ENCODE measurements at regions not wholly inside any gene's neighbourhood (a gene's known extent, or its start where the extent isn't known, plus 50 kb on each side); places are given as distances from the start of the nearest gene placed in this dataset.

GRCh38 chr5:152337484-152337883 lies 67.6 kb downstream of the NMUR2 start:
- no peak for DNase-seq (ENCODE audit: low read depth)

GRCh38 chr5:152335461-152335860 lies 69.6 kb downstream of the NMUR2 start:
- no peak for DNase-seq (ENCODE audit: low read depth)

- no peak for DNase-seq (ENCODE audit: low read depth)
These were observed 72.2 kb downstream of the NMUR2 start for GRCh38 chr5:152332716-152333460.

- no peak for DNase-seq (ENCODE audit: low read depth)
These were observed 73.4 kb downstream of the NMUR2 start for GRCh38 chr5:152331718-152332117.

- no peak for DNase-seq (ENCODE audit: low read depth)
These were observed 74.1 kb downstream of the NMUR2 start for GRCh38 chr5:152331006-152331405.

GRCh38 chr5:152329761-152330283 lies 75.3 kb downstream of the NMUR2 start:
- DNase-seq (ENCODE audit: low read depth), result no peak

GRCh38 chr5:152329207-152329606 lies 75.9 kb downstream of the NMUR2 start:
- DNase-seq (ENCODE audit: low read depth), result no peak

- no peak for DNase-seq (ENCODE audit: low read depth)
These were observed 89.1 kb downstream of the NMUR2 start for GRCh38 chr5:152315942-152316341.

GRCh38 chr5:152314196-152314829 lies 90.8 kb downstream of the NMUR2 start:
- no peak for DNase-seq (ENCODE audit: low read depth)

GRCh38 chr5:152309926-152310450 lies 95.1 kb downstream of the NMUR2 start:
- no peak for DNase-seq (ENCODE audit: low read depth)

- DNase-seq (ENCODE audit: low read depth), result no peak
These were observed 98.7 kb downstream of the NMUR2 start for GRCh38 chr5:152306386-152306785.

- DNase-seq (ENCODE audit: low read depth), result no peak
These were observed 99.6 kb downstream of the NMUR2 start for GRCh38 chr5:152305525-152305924.

GRCh38 chr5:152303841-152304240 lies 101.2 kb downstream of the NMUR2 start:
- DNase-seq (ENCODE audit: low read depth), result no peak

- no peak for DNase-seq (ENCODE audit: low read depth)
These were observed 107.2 kb downstream of the NMUR2 start for GRCh38 chr5:152297866-152298265.

GRCh38 chr5:152293189-152293588 lies 111.9 kb downstream of the NMUR2 start:
- no peak for DNase-seq (ENCODE audit: low read depth)

GRCh38 chr5:152290181-152290580 lies 114.9 kb downstream of the NMUR2 start:
- no peak for DNase-seq (ENCODE audit: low read depth)

GRCh38 chr5:152288917-152289595 lies 116.0 kb downstream of the NMUR2 start:
- peak; percentile 0 for DNase-seq (ENCODE audit: low read depth)

- DNase-seq (ENCODE audit: low read depth), result no peak
These were observed 116.6 kb downstream of the NMUR2 start for GRCh38 chr5:152288499-152288898.

- no peak for DNase-seq (ENCODE audit: low read depth)
These were observed 119.3 kb downstream of the NMUR2 start for GRCh38 chr5:152285764-152286163.

GRCh38 chr5:152282331-152282730 lies 122.7 kb downstream of the NMUR2 start:
- no peak for DNase-seq (ENCODE audit: low read depth)

- no peak for DNase-seq (ENCODE audit: low read depth)
These were observed 127.1 kb downstream of the NMUR2 start for GRCh38 chr5:152277936-152278335.

GRCh38 chr5:152274224-152274623 lies 130.9 kb downstream of the NMUR2 start:
- DNase-seq (ENCODE audit: low read depth), result no peak

Measured in M059J (cell line).